Gastroesophageal sphincter (tissue), 3 donors: ENCODE measurements at regions not wholly inside any gene's neighbourhood (a gene's known extent, or its start where the extent isn't known, plus 50 kb on each side); places are given as distances from the start of the nearest gene placed in this dataset.

ENCODE experiments used
- CTCF ChIP-seq, 4 experiments: fragments of 200-600 bp in 2 of 4; fragments of 450-650 bp in 2 of 4; sonication (generic) in 1 of 4; IDR thresholded peaks; one replicate each; pipeline ENCODE4 v1.5.1; 2017 to 2019; ENCODE audit warnings: antibody characterized with exemption in 4 of 4, mild to moderate bottlenecking in 2 of 4, moderate library complexity in 2 of 4
- EP300 ChIP-seq: sonication (generic); formaldehyde crosslinking; IDR thresholded peaks from one replicate; pipeline ENCODE4 v1.6.1; 2017; ENCODE audit warnings: antibody characterized with exemption, mild to moderate bottlenecking
- POLR2A ChIP-seq, 2 donors: fragments of 450-650 bp; IDR thresholded peaks; one replicate each; pipeline ENCODE4 v1.6.1; 2017; ENCODE audit warnings: antibody characterized with exemption in 2 of 2, mild to moderate bottlenecking in 2 of 2, moderate library complexity in 1 of 2

- TF ChIP-seq EP300 (no peak), CTCF (IDR thresholded peaks at IDR 0.05) (no peak), POLR2A (IDR thresholded peaks at IDR 0.05) (no peak)
These were observed 123.0 kb upstream of the RFX3 start for GRCh38 chr9:3648722-3649246.
